ENCODE measurements at regions not wholly inside any gene's neighbourhood (a gene's known extent, or its start where the extent isn't known, plus 50 kb on each side); places are given as distances from the start of the nearest gene placed in this dataset.

- Histone ChIP-seq H3F3A (ENCODE audit: insufficient read depth, low read length) (no peaks in the 10 kb centered on the region), H3K9me3 (ENCODE audit: low read length) (no peaks in the 10 kb centered on the region), H3K4me2 (ENCODE audit: low read length) (no peak overlapping the region), H3K79me2 (ENCODE audit: insufficient read depth, low read length) (no peaks in the 10 kb centered on the region), H2AFZ (ENCODE audit: low read length) (no peak overlapping the region), H3K4me3 (ENCODE audit: low read depth, low read length, poor library complexity, severe bottlenecking) (no peak overlapping the region), H3K9me2 (ENCODE audit: low read depth, low read length) (no peaks in the 10 kb centered on the region), H3K4me1 (ENCODE audit: insufficient read depth, low read length, severe bottlenecking) (no peaks in the 10 kb centered on the region), H3K36me3 (ENCODE audit: insufficient read depth, low read length) (no peaks in the 10 kb centered on the region), H3K27me3 (ENCODE audit: insufficient read depth, low read length) (no peaks in the 10 kb centered on the region), H3K9ac (ENCODE audit: low read length) (no peak overlapping the region), H3K27ac (ENCODE audit: low read depth, low read length, poor library complexity, severe bottlenecking) (no peak overlapping the region), H4K20me1 (ENCODE audit: insufficient read depth, low read length) (no peaks in the 10 kb centered on the region)
- TF ChIP-seq EZH2 (IDR thresholded peaks at IDR 0.05; ENCODE audit: borderline replicate concordance, low read length) (no peak), CTCF (IDR thresholded peaks at IDR 0.05; ENCODE audit: low read length) (no peak)
Observed at GRCh38 chr10:83963446-83963845, 175.9 kb upstream of the GHITM start.

GRCh38 chr10:83965473-83965872 is 173.8 kb upstream of the GHITM start:
- H3K79me2 ChIP-seq (ENCODE audit: insufficient read depth, low read length) = no peaks in the 10 kb centered on the region
- no peaks in the 10 kb centered on the region for H3K4me1 ChIP-seq (ENCODE audit: insufficient read depth, low read length, severe bottlenecking)
- no peaks in the 10 kb centered on the region for H3K9me3 ChIP-seq (ENCODE audit: low read length)
- no peak overlapping the region for H3K9ac ChIP-seq (ENCODE audit: low read length)
- H3K4me2 ChIP-seq (ENCODE audit: low read length) = no peak overlapping the region
- no peak overlapping the region for H3K27ac ChIP-seq (ENCODE audit: low read depth, low read length, poor library complexity, severe bottlenecking)
- TF ChIP-seq EZH2 (IDR thresholded peaks at IDR 0.05; ENCODE audit: borderline replicate concordance, low read length) = no peak
- no peak for TF ChIP-seq CTCF (IDR thresholded peaks at IDR 0.05; ENCODE audit: low read length)
- no peaks in the 10 kb centered on the region for H3K27me3 ChIP-seq (ENCODE audit: insufficient read depth, low read length)
- no peaks in the 10 kb centered on the region for H3F3A ChIP-seq (ENCODE audit: insufficient read depth, low read length)
- H2AFZ ChIP-seq (ENCODE audit: low read length) = no peak overlapping the region
- no peaks in the 10 kb centered on the region for H3K36me3 ChIP-seq (ENCODE audit: insufficient read depth, low read length)
- H4K20me1 ChIP-seq (ENCODE audit: insufficient read depth, low read length) = no peaks in the 10 kb centered on the region
- no peaks in the 10 kb centered on the region for H3K9me2 ChIP-seq (ENCODE audit: low read depth, low read length)
- H3K4me3 ChIP-seq (ENCODE audit: low read depth, low read length, poor library complexity, severe bottlenecking) = no peak overlapping the region

- Histone ChIP-seq H2AFZ (ENCODE audit: low read length) (no peak overlapping the region), H3K9ac (ENCODE audit: low read length) (no peak overlapping the region), H3F3A (ENCODE audit: insufficient read depth, low read length) (no peaks in the 10 kb centered on the region), H3K27ac (ENCODE audit: low read depth, low read length, poor library complexity, severe bottlenecking) (no peak overlapping the region), H4K20me1 (ENCODE audit: insufficient read depth, low read length) (no peaks in the 10 kb centered on the region), H3K4me1 (ENCODE audit: insufficient read depth, low read length, severe bottlenecking) (no peaks in the 10 kb centered on the region), H3K27me3 (ENCODE audit: insufficient read depth, low read length) (no peaks in the 10 kb centered on the region), H3K9me3 (ENCODE audit: low read length) (no peaks in the 10 kb centered on the region), H3K9me2 (ENCODE audit: low read depth, low read length) (no peaks in the 10 kb centered on the region), H3K4me2 (ENCODE audit: low read length) (no peak overlapping the region), H3K79me2 (ENCODE audit: insufficient read depth, low read length) (no peaks in the 10 kb centered on the region), H3K4me3 (ENCODE audit: low read depth, low read length, poor library complexity, severe bottlenecking) (no peak overlapping the region), H3K36me3 (ENCODE audit: insufficient read depth, low read length) (no peaks in the 10 kb centered on the region)
- no peak for TF ChIP-seq EZH2 (IDR thresholded peaks at IDR 0.05; ENCODE audit: borderline replicate concordance, low read length)
- TF ChIP-seq CTCF (IDR thresholded peaks at IDR 0.05; ENCODE audit: low read length) = no peak
Observed at GRCh38 chr10:83968052-83968451, 171.3 kb upstream of the GHITM start.

Measured in OCI-LY1 (cell line).